ENCODE measurements at regions not wholly inside any gene's neighbourhood (a gene's known extent, or its start where the extent isn't known, plus 50 kb on each side); places are given as distances from the start of the nearest gene placed in this dataset.

DNA sequence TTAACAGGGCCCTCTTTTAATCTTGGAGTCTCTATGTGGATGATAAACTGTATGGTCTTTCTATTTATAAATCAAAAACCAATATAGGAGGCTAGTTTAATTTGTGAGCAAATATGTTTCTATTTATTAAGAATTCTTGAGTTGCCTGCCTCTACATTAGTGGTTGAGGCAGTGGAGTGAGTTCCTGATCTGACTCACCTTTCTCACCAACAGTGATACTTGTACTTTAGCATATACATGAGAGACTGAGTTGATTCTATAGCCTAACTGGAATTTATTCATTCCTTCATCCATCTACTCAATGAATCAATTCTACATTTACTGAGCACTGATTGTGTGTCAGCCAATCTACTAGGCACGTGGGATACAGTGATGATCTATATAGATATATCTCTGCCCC is 126.9 kb downstream of the TRMT11 start:
- H3K27me3 ChIP-seq (ENCODE audit: control insufficient read depth in 2 of 2, insufficient read depth in 2 of 2, low read length in 2 of 2) = no peaks in the 10 kb centered on the region
- H3K4me1 ChIP-seq (ENCODE audit: control insufficient read depth in 1 of 2, insufficient read depth in 2 of 2, low read length in 2 of 2) = no peaks in the 10 kb centered on the region
- H3K4me3 Mint-ChIP-seq = no peak overlapping the region
- intact Hi-C loops (cut with micrococcal nuclease) = no loop called here
- H3K9me3 ChIP-seq (replicated peaks in 1 of 2; ENCODE audit: control insufficient read depth in 1 of 2, insufficient read depth in 1 of 2, low read length in 2 of 2) = no peaks in the 10 kb centered on the region
- H3K27me3 Mint-ChIP-seq (ENCODE audit: low read depth in 3 of 3) = no peaks in the 10 kb centered on the region
- TF ChIP-seq, protein P1, sequence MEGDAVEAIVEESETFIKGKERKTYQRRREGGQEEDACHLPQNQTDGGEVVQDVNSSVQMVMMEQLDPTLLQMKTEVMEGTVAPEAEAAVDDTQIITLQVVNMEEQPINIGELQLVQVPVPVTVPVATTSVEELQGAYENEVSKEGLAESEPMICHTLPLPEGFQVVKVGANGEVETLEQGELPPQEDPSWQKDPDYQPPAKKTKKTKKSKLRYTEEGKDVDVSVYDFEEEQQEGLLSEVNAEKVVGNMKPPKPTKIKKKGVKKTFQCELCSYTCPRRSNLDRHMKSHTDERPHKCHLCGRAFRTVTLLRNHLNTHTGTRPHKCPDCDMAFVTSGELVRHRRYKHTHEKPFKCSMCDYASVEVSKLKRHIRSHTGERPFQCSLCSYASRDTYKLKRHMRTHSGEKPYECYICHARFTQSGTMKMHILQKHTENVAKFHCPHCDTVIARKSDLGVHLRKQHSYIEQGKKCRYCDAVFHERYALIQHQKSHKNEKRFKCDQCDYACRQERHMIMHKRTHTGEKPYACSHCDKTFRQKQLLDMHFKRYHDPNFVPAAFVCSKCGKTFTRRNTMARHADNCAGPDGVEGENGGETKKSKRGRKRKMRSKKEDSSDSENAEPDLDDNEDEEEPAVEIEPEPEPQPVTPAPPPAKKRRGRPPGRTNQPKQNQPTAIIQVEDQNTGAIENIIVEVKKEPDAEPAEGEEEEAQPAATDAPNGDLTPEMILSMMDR (IDR thresholded peaks at IDR 0.05) = no peak
- H3K9me3 Mint-ChIP-seq = no peaks in the 10 kb centered on the region
- no peaks in the 10 kb centered on the region for H3K79me2 ChIP-seq (ENCODE audit: insufficient read depth, low read length)
- no peak overlapping the region for H3K27ac ChIP-seq (ENCODE audit: low read depth in 1 of 2, low read length in 2 of 2)
- WGBS (ENCODE audit: insufficient coverage) = 100% methylated on average over 1 of the region's 1 CpG
- no peak for DNase-seq
- H3K4me2 ChIP-seq (replicated peaks; ENCODE audit: extremely low read depth, low read length, poor library complexity, severe bottlenecking) = no peak overlapping the region
- H2AFZ ChIP-seq (ENCODE audit: insufficient read depth, low read depth, low read length, poor library complexity, severe bottlenecking) = no peak overlapping the region
- no peak overlapping the region for H3K27ac Mint-ChIP-seq
- H3K9ac ChIP-seq (ENCODE audit: insufficient read depth, low read length, poor library complexity, severe bottlenecking) = no peak overlapping the region
- no peaks in the 10 kb centered on the region for H3K36me3 Mint-ChIP-seq
- H4K20me1 ChIP-seq (ENCODE audit: insufficient read depth, low read length) = no peaks in the 10 kb centered on the region
- H3K4me3 ChIP-seq (replicated peaks in 1 of 3; ENCODE audit: low read depth in 2 of 3, low read length in 3 of 3) = no peak overlapping the region
- no peaks in the 10 kb centered on the region for H3K36me3 ChIP-seq (replicated peaks in 1 of 2; ENCODE audit: control insufficient read depth in 1 of 2, insufficient read depth in 2 of 2, low read length in 2 of 2)
- no peaks in the 10 kb centered on the region for H3K4me1 Mint-ChIP-seq

DNA sequence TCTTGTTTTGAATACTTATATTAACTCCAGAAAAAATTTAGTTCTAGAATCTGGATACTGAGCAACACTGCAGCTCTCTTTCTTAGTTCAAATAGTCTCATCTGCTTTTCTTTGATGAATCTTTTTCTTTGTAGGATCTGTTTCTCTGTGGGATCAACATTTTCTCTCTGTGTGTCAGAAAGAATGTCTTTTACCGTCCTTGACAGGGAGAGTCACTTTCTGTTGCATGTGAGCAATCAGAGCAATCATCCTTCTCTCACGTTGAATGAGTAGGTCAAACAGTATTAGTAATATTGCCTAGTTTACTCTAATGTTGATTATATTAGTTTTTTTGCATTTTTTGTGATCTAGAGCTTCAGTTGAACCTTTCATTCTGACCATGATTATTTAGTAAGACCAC is 130.9 kb downstream of the TRMT11 start:
- Mint-ChIP-seq H3K36me3 (no peaks in the 10 kb centered on the region), H3K9me3 (no peaks in the 10 kb centered on the region), H3K4me1 (no peaks in the 10 kb centered on the region), H3K27ac (no peak overlapping the region), H3K4me3 (no peak overlapping the region), H3K27me3 (ENCODE audit: low read depth in 3 of 3) (no peaks in the 10 kb centered on the region)
- Histone ChIP-seq H3K79me2 (ENCODE audit: insufficient read depth, low read length) (no peaks in the 10 kb centered on the region), H2AFZ (ENCODE audit: insufficient read depth, low read depth, low read length, poor library complexity, severe bottlenecking) (no peak overlapping the region), H3K27ac (ENCODE audit: low read depth in 1 of 2, low read length in 2 of 2) (no peak overlapping the region), H3K4me1 (ENCODE audit: control insufficient read depth in 1 of 2, insufficient read depth in 2 of 2, low read length in 2 of 2) (no peaks in the 10 kb centered on the region), H3K27me3 (ENCODE audit: control insufficient read depth in 2 of 2, insufficient read depth in 2 of 2, low read length in 2 of 2) (no peaks in the 10 kb centered on the region), H3K9ac (ENCODE audit: insufficient read depth, low read length, poor library complexity, severe bottlenecking) (no peak overlapping the region), H4K20me1 (ENCODE audit: insufficient read depth, low read length) (no peaks in the 10 kb centered on the region), H3K4me3 (replicated peaks in 1 of 3; ENCODE audit: low read depth in 2 of 3, low read length in 3 of 3) (no peak overlapping the region), H3K36me3 (replicated peaks in 1 of 2; ENCODE audit: control insufficient read depth in 1 of 2, insufficient read depth in 2 of 2, low read length in 2 of 2) (no peaks in the 10 kb centered on the region), H3K9me3 (replicated peaks in 1 of 2; ENCODE audit: control insufficient read depth in 1 of 2, insufficient read depth in 1 of 2, low read length in 2 of 2) (no peaks in the 10 kb centered on the region), H3K4me2 (replicated peaks; ENCODE audit: extremely low read depth, low read length, poor library complexity, severe bottlenecking) (no peak overlapping the region)
- intact Hi-C loops (cut with micrococcal nuclease) = no loop called here
- WGBS (ENCODE audit: insufficient coverage) = no CpG with 5 or more reads among the region's 2 CpGs
- TF ChIP-seq, protein P1 (IDR thresholded peaks at IDR 0.05) = no peak
- no peak for DNase-seq
